NCI-H2029 (cell line): ENCODE measurements at regions not wholly inside any gene's neighbourhood (a gene's known extent, or its start where the extent isn't known, plus 50 kb on each side); places are given as distances from the start of the nearest gene placed in this dataset.

ENCODE experiments used
- DNase-seq: peaks from one replicate; lab custom pipeline; 2025; lab: John Stamatoyannopoulos, UW

- DNase-seq = no peak
Observed at GRCh38 chr2:226620176-226620575, 179.4 kb downstream of the IRS1 start.

DNA sequence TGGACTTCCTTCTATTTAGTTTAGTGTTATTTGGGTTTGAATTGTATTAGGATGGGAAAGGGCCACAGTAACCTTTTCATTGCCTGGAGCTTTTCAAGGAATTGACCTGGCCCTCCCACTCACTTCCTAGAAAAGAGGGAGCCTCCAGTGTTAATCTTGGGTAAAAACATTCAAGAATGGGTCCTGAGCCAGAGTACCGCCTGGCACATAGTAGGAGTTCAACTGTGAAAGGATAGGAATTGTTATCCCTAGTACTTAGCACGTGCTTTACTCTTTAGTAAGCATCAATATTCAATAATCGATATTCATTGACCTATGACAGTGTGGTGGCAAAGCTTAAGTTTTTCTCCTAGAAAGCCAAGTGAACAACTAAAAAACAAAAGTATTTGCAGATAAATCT, 179.9 kb downstream of the IRS1 start:
- no peak for DNase-seq

DNA sequence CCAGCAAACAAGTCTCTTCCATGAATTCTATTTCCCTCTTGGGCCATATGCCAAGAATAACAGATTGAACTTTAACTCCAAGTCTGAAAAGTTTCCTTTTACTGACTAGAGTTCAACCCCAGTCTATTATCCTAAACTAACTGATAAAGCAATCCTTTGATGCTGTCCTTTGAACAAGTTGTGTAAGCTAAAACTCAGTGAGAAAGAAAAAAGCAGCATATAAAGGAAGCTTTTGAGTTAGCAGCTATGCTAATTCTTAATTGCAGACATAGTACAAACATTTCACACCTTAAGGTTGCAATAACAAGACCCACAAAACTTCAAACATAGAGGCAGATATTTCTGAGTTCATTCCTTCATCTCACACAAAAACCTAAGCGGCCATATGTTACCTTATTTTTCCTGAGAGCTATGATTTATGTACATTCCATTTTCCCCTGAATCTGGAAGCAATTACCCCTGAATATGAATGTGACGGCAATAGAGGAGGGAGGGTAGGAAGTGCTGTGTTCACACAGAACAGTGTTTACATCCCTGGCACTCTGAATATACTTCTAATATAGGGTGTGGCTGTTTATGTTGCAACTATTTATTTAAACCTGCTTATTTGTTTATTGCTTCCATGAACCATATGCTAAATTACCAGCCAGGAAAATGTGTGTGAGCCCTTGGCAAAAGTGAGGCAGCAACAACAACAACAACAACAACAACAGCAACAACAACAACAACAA, 180.6 kb downstream of the IRS1 start:
- DNase-seq = no peak

- DNase-seq = no peak
Observed at GRCh38 chr2:226618544-226618874, 181.1 kb downstream of the IRS1 start.

DNA sequence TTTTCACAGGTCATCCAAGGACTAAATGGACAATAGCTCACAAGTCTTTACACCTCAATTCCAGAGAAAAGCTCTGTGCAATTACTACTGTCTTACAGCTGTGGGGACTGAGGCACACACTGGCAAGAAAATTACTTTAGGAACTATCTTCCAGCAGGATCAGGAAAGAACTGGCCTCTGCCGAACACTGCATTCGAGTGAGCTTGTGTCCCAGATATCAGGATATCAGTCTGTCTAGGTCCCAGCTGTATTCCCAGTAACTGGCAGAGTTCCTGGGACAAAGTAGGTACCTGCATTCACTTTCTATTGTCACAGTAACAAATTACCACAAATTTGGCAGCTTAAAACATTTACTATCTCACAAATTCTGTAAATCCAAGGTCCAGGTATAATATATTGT, 183.7 kb downstream of the IRS1 start:
- no peak for DNase-seq

- DNase-seq = no peak
Observed at GRCh38 chr2:226611944-226612318, 187.7 kb downstream of the IRS1 start.

- DNase-seq = no peak
Observed at GRCh38 chr2:226611196-226611943, 188.2 kb downstream of the IRS1 start.

DNA sequence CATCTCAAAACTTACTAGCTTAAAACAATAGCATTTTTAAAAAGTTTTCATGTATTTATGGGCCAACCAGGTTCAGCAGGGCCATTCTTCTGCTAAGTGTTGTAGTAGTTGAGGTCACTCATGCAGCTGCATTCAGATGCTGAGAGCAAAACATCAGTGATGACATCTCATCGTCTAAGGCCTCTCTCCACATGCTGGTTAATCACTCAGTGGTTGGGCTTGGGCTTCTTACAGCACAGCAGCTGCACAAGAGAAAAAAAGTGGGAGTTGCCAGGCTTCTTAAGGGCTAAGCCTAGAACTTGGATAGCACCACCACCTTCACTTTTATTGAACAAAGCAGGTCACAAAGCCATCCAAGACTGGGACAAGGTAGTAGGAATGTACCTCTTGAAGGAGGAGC, 190.3 kb downstream of the IRS1 start:
- no peak for DNase-seq

GRCh38 chr2:226608451-226608850, 191.2 kb downstream of the IRS1 start:
- no peak for DNase-seq

DNA sequence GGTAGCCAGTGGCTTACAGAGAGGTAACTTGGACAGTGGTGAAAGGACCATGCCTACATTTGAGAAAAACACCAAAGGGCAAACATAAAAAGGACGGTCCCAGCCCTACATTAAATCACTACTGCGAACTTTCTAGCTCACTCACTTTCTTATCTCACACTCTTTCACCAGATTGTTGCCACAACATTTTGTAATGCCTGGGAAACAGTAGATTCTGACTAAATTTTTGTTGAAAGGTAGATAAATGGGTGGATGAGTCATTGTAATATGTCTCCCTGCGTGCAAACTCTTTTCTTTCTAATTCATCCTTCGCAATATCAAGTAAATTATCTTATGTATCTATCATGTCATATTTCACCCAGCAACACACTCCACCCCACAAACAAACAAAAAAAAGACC, 192.2 kb downstream of the IRS1 start:
- DNase-seq = no peak

DNA sequence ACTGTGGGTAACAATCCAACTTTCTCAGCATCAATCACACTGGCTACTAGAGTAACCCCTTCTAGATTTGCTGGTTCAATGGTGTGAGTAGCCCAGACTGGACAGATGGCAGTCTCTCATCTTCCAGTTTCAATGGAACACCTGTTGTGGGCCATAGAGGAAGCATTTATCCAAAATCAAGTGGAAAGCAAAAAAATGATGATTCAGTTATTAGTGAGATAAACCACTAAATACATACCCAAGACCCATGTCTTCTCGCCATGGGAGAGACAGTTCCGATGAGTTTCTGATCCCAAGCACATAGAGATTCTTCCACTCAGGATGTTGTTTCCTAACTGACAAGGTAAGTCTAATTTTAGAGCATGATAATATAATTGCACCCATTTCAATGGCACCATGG, 194.0 kb downstream of the IRS1 start:
- no peak for DNase-seq

- DNase-seq = no peak
Observed at GRCh38 chr2:226603606-226604005, 196.0 kb downstream of the IRS1 start.

- DNase-seq = no peak
Observed at GRCh38 chr2:226601881-226602662, 197.5 kb downstream of the IRS1 start.

GRCh38 chr2:226600802-226601201, 198.8 kb downstream of the IRS1 start:
- DNase-seq = no peak

DNA sequence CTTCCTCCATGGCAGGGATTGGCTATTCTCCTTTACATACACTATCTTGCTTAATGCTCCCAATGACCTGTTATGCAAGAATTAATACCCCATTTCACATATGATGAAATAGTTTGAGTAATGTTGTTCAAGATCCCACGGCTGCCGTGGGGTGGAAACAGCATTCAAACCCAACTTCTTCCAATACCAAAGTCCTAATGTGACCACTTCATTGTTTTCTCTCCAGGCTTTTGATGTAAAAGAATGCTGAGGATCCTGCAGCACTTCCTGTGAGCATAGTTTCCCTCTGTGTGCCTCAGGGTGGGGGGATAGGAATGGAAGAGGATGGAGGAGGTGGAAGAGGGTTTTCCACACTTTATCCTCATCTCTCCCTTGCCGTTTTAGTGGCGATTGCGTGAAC, 199.4 kb downstream of the IRS1 start:
- no peak for DNase-seq

DNA sequence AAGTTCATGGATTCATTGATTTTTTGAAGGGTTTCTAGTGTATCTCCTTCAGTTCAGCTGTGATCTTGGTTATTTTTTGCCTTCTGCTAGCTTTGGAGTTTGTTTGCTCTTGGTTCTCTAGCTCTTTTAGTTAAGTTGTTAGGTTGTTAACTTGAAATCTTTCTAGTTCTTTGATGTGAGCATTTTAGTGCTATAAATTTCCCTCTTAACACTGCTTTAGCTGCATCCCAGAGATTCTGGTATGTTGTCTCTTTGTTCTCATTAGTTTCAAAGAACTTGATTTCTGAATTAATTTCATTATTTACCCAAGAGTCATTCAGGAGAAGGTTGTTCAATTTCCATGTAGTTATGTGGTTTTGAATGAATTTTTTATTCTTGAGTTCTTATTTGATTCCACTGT, 210.6 kb downstream of the IRS1 start:
- DNase-seq = no peak

DNA sequence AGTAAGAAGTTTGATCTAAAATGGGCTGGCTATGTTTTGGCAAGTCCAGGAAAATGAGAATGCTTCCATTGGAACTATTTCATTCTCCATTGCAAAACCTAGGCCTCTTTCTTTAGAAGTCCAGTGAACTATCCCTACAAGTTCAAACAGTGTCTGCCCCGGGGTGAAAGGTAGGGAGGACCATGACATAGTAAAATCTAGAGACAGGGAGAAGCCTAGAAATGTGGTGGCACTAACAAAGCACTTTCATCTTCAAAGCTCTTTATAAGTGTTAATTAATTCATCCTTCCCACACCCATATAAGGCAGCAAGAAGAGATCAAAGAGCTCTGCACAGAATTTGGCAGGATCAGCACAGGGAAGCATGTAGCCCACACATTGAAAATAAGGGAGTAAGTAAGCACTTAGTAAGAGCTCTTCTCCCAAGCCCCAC, 214.5 kb downstream of the IRS1 start:
- no peak for DNase-seq

DNA sequence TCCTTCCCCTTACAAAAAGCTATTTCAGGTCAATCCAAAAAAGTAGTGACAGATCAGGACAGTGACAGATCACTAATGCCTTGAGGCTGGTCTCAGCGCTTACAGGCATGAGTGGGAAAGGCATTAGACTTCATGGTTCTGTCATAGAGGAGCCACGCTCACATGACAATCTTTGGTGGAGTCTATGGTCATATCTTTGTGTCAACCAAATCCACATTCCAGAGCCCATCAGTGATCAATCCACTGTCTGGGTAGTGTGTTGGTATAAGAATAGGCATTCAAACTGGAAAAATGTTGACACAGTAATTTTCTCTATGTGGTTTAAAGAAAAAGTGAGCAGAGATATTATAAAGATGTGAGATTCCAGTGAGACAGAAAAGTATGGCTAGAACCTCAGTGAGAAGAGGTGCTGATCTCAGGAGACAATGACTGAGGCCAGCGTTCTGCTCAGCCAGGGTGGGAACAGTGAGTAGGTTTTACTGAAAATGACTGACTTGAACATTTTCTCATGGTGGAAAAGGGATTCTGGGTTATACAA, 215.0 kb downstream of the IRS1 start:
- no peak for DNase-seq

DNA sequence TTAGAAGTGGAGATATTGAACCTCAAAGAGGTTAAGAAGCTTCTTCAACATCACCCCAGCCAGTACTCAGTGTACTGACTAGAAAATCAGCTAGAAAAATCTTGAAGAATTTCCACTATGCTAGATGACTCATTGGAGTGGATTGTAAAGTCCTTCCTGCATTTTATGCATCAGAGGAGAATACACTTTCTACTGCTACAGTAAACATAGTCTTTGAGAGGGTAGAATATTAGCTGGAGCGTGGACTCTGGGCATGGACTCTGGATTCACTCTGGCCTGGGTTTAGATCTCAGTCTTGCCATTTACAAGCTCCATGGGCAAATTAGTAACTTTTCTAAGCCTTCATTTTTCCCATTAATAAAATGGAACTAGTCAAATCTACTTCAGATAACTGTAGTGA, 215.9 kb downstream of the IRS1 start:
- no peak for DNase-seq

DNA sequence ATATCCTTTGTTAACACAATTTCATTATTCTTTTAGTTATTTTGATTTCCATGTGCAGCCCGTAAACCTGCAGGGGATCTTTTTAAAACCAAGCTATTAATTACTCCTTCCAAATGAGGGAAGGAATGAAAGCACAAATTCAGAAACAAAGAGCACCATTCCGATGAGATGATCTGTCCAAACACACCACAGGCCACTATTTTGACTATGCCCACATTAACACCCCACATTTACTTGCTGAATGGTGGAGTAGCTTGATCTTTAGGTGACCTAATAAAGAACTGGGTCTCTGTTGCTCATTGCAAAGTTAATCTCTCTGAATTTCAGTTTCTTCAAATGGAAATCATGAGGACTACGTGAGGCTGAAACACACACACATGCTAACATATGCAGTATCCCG, 218.0 kb downstream of the IRS1 start:
- no peak for DNase-seq

GRCh38 chr2:226581004-226581403, 218.6 kb downstream of the IRS1 start:
- no peak for DNase-seq

GRCh38 chr2:226580403-226580802, 219.2 kb downstream of the IRS1 start:
- DNase-seq = no peak

DNA sequence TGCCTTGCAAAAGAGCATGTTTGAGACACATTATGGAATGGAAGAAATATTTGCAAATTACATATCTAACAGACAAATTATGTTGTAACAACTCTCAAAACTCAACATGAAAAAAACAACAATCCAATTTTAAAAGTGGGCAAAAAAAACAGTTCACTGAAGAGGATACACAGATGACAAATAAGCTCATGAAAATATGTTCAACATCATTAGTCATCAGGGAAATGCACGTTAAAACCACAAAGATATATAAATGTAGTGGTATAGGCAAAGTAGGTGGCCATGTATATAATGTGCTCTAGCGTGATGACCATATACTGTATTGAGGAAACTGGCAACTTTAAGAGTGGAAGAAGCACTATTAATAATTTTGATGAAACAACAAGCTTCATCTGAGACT, 220.1 kb downstream of the IRS1 start:
- DNase-seq = no peak
